ENCODE measurements at regions not wholly inside any gene's neighbourhood (a gene's known extent, or its start where the extent isn't known, plus 50 kb on each side); places are given as distances from the start of the nearest gene placed in this dataset.

DNA sequence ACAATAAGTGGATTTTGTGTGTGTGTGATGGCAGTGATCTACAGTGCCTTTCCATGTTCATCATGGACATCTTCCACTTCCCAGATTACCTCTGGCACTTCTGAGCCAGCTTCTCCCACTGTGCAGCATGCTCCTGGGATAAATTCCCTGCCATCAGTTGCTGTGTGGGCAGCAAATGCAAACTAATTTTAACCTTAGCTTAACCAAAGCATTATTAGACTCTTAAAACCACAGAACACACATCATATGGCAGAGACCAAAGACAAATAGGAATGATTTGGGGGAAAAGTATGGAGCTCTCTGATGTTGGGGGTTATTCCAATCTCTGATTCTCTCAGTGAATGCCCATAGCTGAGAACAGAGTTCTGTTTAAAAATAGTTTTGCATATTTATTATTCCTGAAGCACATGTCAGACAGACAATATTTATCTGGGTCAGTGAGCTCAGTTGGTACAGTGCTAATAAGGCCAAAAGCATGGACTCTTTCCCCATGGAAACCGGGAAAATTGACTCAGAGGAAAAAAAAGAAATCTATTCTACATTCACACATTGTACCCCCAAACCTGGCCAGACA lies 567.4 kb downstream of the IQCM start:
- Histone ChIP-seq H3K9me3 (ENCODE audit: insufficient read depth, low read length) (no peaks in the 10 kb centered on the region), H3K27me3 (ENCODE audit: insufficient read depth, insufficient read length) (no peaks in the 10 kb centered on the region), H3K4me3 (ENCODE audit: insufficient read length, low read depth) (no peak overlapping the region), H3K9ac (ENCODE audit: insufficient read length, low read depth) (no peak overlapping the region), H3K36me3 (ENCODE audit: insufficient read depth, insufficient read length, low read length) (no peaks in the 10 kb centered on the region), H3K4me1 (ENCODE audit: insufficient read depth, insufficient read length) (no peaks in the 10 kb centered on the region)
- DNase-seq (ENCODE audit: low read depth, low spot score) = no peak
- no peak for TF ChIP-seq SUZ12 (IDR thresholded peaks at IDR 0.05; ENCODE audit: extremely low read depth, insufficient read depth, insufficient read length)

DNA sequence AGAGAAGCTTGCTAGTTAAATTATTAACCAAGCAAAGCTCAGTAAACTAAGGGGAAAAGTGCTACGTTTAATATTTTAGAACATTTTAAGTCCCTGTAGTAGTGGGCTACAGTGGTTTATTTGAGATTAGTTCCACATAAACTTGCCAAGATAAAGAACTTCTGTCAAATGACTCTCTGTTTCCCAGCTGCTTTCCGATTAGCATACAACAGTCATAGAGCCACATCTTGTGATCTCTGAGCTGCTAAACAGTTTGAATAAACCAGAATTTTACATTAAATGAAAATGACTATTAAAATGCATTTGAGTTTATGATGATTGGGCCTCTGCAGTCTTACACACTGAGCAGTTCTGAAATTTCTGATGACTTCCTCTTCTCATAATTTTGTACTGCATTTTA lies 568.5 kb downstream of the IQCM start:
- Histone ChIP-seq H3K9me3 (ENCODE audit: insufficient read depth, low read length) (no peaks in the 10 kb centered on the region), H3K4me1 (ENCODE audit: insufficient read depth, insufficient read length) (no peaks in the 10 kb centered on the region), H3K4me3 (ENCODE audit: insufficient read length, low read depth) (no peak overlapping the region), H3K27me3 (ENCODE audit: insufficient read depth, insufficient read length) (no peaks in the 10 kb centered on the region), H3K36me3 (ENCODE audit: insufficient read depth, insufficient read length, low read length) (no peaks in the 10 kb centered on the region), H3K9ac (ENCODE audit: insufficient read length, low read depth) (no peak overlapping the region)
- TF ChIP-seq SUZ12 (IDR thresholded peaks at IDR 0.05; ENCODE audit: extremely low read depth, insufficient read depth, insufficient read length) (no peak), YY1 (IDR thresholded peaks at IDR 0.05; ENCODE audit: insufficient read depth, insufficient read length) (no peak), ZNF274 (IDR thresholded peaks at IDR 0.05; ENCODE audit: low read depth, low read length) (no peak)
- no peak for DNase-seq (ENCODE audit: low read depth, low spot score)

DNA sequence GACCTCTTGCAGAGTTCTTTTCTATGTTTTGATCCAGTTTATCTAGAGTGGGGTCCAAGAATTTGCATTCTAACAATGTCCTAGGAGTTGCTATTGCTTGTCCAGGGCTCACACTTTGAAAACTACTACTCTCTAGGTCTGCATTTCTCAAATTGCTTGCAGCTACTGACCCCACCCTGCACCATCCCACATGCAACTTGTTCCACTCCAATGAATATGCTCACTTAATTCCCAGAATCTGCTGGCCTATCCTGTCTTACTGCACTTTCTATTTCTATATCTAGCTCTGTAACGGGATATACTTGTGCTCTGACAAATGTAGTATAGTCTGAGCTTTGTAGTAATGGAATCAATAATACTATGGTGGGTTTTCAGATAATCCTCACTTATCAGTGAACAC lies 570.3 kb downstream of the IQCM start:
- H3K36me3 ChIP-seq (ENCODE audit: insufficient read depth, insufficient read length, low read length) = no peaks in the 10 kb centered on the region
- H3K4me3 ChIP-seq (ENCODE audit: insufficient read length, low read depth) = no peak overlapping the region
- DNase-seq (ENCODE audit: low read depth, low spot score) = no peak
- H3K9me3 ChIP-seq (ENCODE audit: insufficient read depth, low read length) = no peaks in the 10 kb centered on the region
- TF ChIP-seq YY1 (IDR thresholded peaks at IDR 0.05; ENCODE audit: insufficient read depth, insufficient read length) (no peak), ZNF274 (IDR thresholded peaks at IDR 0.05; ENCODE audit: low read depth, low read length) (no peak), SUZ12 (IDR thresholded peaks at IDR 0.05; ENCODE audit: extremely low read depth, insufficient read depth, insufficient read length) (no peak)
- no peak overlapping the region for H3K9ac ChIP-seq (ENCODE audit: insufficient read length, low read depth)
- no peaks in the 10 kb centered on the region for H3K27me3 ChIP-seq (ENCODE audit: insufficient read depth, insufficient read length)
- H3K4me1 ChIP-seq (ENCODE audit: insufficient read depth, insufficient read length) = no peaks in the 10 kb centered on the region

DNA sequence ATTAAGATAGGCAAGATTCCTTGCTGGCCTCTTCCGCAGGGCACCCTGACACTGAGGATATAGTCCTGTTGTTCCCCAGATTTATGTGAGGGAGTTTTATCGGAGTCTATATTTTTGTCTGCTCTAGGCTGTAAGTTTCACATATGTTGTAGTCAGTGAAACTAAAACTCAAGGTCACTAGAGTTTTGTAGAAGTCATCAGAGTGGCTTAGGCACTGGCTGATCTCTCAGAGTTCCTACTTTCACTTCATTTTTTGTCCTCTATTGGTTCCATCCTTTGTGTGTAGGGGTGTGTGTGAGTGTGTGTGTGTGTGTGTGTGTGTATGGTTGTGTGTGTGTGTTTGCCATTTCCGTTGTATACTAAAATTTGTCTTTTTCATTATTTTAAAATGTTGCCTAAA lies 577.5 kb downstream of the IQCM start:
- H3K4me1 ChIP-seq (ENCODE audit: insufficient read depth, insufficient read length) = no peaks in the 10 kb centered on the region
- no peak overlapping the region for H3K4me3 ChIP-seq (ENCODE audit: insufficient read length, low read depth)
- TF ChIP-seq ZNF274 (IDR thresholded peaks at IDR 0.05; ENCODE audit: low read depth, low read length) = no peak
- TF ChIP-seq SUZ12 (IDR thresholded peaks at IDR 0.05; ENCODE audit: extremely low read depth, insufficient read depth, insufficient read length) = no peak
- TF ChIP-seq YY1 (IDR thresholded peaks at IDR 0.05; ENCODE audit: insufficient read depth, insufficient read length) = no peak
- DNase-seq (ENCODE audit: low read depth, low spot score) = no peak
- H3K9me3 ChIP-seq (ENCODE audit: insufficient read depth, low read length) = no peaks in the 10 kb centered on the region
- no peaks in the 10 kb centered on the region for H3K36me3 ChIP-seq (ENCODE audit: insufficient read depth, insufficient read length, low read length)
- no peaks in the 10 kb centered on the region for H3K27me3 ChIP-seq (ENCODE audit: insufficient read depth, insufficient read length)
- no peak overlapping the region for H3K9ac ChIP-seq (ENCODE audit: insufficient read length, low read depth)

DNA sequence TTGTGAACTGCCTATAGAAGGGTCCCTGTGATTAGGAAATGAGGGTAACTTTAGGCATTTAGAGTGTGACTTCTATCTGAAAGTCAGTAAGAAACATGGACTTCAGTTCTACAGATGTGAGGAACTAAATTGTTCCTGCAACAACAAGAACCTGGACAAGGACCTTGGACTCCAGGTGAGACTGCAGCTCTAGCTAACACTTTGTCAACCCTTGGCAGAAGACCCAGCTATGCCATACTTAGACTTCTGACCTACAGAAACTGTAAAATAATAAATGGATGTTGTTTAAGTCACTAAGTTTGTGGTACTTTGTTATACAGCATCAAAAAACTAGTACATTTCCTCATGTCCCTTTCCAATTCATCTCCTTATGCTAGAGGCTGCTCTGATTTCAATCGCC lies 580.8 kb downstream of the IQCM start:
- TF ChIP-seq SUZ12 (IDR thresholded peaks at IDR 0.05; ENCODE audit: extremely low read depth, insufficient read depth, insufficient read length) = no peak
- Histone ChIP-seq H3K4me3 (ENCODE audit: insufficient read length, low read depth) (no peak overlapping the region), H3K9me3 (ENCODE audit: insufficient read depth, low read length) (no peaks in the 10 kb centered on the region), H3K27me3 (ENCODE audit: insufficient read depth, insufficient read length) (no peaks in the 10 kb centered on the region), H3K36me3 (ENCODE audit: insufficient read depth, insufficient read length, low read length) (no peaks in the 10 kb centered on the region), H3K9ac (ENCODE audit: insufficient read length, low read depth) (no peak overlapping the region), H3K4me1 (ENCODE audit: insufficient read depth, insufficient read length) (no peaks in the 10 kb centered on the region)
- DNase-seq (ENCODE audit: low read depth, low spot score) = no peak

DNA sequence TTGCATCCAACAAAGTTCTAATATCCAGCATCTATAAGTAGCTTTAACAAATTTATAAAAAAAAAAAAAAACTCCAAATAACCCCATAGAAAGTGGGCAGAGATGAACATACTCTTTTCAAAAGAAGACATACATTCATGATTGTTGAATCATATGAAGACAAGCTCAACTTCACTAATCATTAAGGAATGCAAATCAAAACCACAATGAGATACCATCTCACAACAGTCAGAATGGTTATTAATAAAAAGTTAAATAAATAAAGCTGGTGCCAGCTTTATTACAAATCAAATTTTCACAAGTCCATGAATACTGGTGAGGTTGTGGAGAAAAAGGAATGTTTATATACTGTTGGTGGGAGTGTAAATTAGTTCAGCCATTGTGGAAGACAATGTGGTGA lies 592.0 kb downstream of the IQCM start:
- no peak for DNase-seq (ENCODE audit: low read depth, low spot score)
- Histone ChIP-seq H3K4me1 (ENCODE audit: insufficient read depth, insufficient read length) (no peaks in the 10 kb centered on the region), H3K27me3 (ENCODE audit: insufficient read depth, insufficient read length) (no peaks in the 10 kb centered on the region), H3K9me3 (ENCODE audit: insufficient read depth, low read length) (no peaks in the 10 kb centered on the region), H3K4me3 (ENCODE audit: insufficient read length, low read depth) (no peak overlapping the region), H3K9ac (ENCODE audit: insufficient read length, low read depth) (no peak overlapping the region), H3K36me3 (ENCODE audit: insufficient read depth, insufficient read length, low read length) (no peaks in the 10 kb centered on the region)
- no peak for TF ChIP-seq SUZ12 (IDR thresholded peaks at IDR 0.05; ENCODE audit: extremely low read depth, insufficient read depth, insufficient read length)
- TF ChIP-seq YY1 (IDR thresholded peaks at IDR 0.05; ENCODE audit: insufficient read depth, insufficient read length) = no peak
- no peak for TF ChIP-seq ZNF274 (IDR thresholded peaks at IDR 0.05; ENCODE audit: low read depth, low read length)

DNA sequence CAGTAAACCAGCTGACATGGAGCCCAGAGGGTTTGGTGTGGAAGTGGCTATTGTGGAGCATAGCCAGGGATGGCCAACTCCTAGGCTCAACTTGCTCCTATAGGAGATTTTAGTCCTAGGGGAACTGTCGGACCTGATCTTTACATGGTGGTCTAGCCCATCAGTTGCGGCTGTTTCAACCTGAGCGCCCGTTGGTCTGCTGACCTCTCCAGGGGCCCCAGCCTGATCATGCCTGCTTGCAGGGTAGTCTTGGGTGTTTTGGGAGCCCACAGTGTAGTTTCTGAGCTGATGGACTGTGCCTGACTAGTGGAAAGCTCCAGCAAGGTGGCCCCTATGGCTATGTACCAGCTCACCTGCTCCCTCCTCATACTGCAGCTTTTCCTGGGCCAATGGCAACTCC lies 597.0 kb downstream of the IQCM start:
- Histone ChIP-seq H3K4me1 (ENCODE audit: insufficient read depth, insufficient read length) (no peaks in the 10 kb centered on the region), H3K36me3 (ENCODE audit: insufficient read depth, insufficient read length, low read length) (no peaks in the 10 kb centered on the region), H3K4me3 (ENCODE audit: insufficient read length, low read depth) (no peak overlapping the region), H3K9me3 (ENCODE audit: insufficient read depth, low read length) (no peaks in the 10 kb centered on the region), H3K9ac (ENCODE audit: insufficient read length, low read depth) (no peak overlapping the region), H3K27me3 (ENCODE audit: insufficient read depth, insufficient read length) (no peaks in the 10 kb centered on the region)
- no peak for DNase-seq (ENCODE audit: low read depth, low spot score)
- TF ChIP-seq SUZ12 (IDR thresholded peaks at IDR 0.05; ENCODE audit: extremely low read depth, insufficient read depth, insufficient read length) = no peak
- TF ChIP-seq ZNF274 (IDR thresholded peaks at IDR 0.05; ENCODE audit: low read depth, low read length) = no peak
- no peak for TF ChIP-seq YY1 (IDR thresholded peaks at IDR 0.05; ENCODE audit: insufficient read depth, insufficient read length)

DNA sequence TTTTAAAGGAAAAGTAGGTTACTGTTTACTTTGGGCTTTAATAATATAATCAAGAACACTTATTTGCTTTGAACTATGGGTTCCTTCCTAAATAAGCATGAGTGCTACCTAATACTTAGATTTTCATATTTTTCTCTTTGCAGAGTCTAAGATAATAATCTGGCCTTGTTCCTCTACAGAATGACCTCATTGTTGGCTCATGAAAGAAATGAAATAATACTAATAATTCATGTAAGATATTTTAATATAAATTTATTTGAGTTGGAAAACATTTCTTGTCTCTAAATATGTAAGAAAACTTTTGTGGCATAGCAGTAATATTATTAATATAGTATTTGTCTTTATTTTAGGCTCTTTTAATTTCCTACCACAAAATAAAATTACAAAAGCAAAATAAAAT lies 601.3 kb downstream of the IQCM start:
- no peak overlapping the region for H3K9ac ChIP-seq (ENCODE audit: insufficient read length, low read depth)
- H3K27me3 ChIP-seq (ENCODE audit: insufficient read depth, insufficient read length) = no peaks in the 10 kb centered on the region
- TF ChIP-seq ZNF274 (IDR thresholded peaks at IDR 0.05; ENCODE audit: low read depth, low read length) (no peak), SUZ12 (IDR thresholded peaks at IDR 0.05; ENCODE audit: extremely low read depth, insufficient read depth, insufficient read length) (no peak), YY1 (IDR thresholded peaks at IDR 0.05; ENCODE audit: insufficient read depth, insufficient read length) (no peak)
- H3K4me1 ChIP-seq (ENCODE audit: insufficient read depth, insufficient read length) = no peaks in the 10 kb centered on the region
- H3K36me3 ChIP-seq (ENCODE audit: insufficient read depth, insufficient read length, low read length) = no peaks in the 10 kb centered on the region
- H3K4me3 ChIP-seq (ENCODE audit: insufficient read length, low read depth) = no peak overlapping the region
- no peak for DNase-seq (ENCODE audit: low read depth, low spot score)
- H3K9me3 ChIP-seq (ENCODE audit: insufficient read depth, low read length) = no peaks in the 10 kb centered on the region

Measured in NT2/D1 (cell line).